ENCODE measurements at regions not wholly inside any gene's neighbourhood (a gene's known extent, or its start where the extent isn't known, plus 50 kb on each side); places are given as distances from the start of the nearest gene placed in this dataset.
A peak's percentile ranks its signal among the peaks of the same experiment; 100 is the strongest.

DNA sequence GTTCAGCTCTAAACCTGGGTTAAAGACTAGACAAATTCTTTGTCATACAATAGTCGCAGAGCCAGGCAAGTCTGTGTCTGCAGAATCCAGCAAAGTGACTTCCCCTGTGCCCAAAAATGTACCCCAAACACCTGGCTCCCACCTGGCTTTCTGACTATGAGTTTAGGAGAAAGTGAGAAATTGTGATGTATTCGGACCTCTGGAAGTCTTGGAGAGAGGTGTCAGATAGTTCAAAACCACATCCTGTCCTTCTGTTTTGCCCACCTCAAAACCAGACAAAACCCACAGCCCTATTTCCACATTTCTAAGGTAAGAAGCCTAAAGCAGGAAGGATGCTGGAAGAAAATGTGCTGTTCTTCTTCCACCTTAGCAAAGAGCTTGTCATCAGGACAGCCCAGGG, 63.8 kb upstream of the CLMP start:
- no peak for DNase-seq (ENCODE audit: low read depth in 2 of 2, low spot score in 1 of 2)

DNA sequence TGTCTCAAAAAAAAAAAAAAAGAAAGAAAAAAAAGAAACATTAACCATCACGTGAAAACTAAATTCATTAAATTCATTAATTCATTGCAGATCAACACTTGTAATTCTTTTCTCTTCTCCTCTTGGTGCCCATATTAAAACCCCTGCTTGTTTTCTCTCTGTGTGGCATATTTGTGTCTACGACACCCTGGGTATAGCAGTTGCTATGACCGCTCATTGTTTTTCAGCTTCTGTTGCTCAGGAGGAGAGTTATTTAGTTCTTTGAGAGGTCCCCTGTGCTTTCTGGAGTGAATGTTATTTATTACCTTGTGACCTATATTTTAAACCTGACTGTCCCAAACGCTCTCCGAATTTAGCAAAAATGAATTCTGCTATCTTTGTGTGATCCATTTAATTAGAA, 62.3 kb upstream of the CLMP start:
- DNase-seq (ENCODE audit: low read depth in 2 of 2, low spot score in 1 of 2), result no peak

DNA sequence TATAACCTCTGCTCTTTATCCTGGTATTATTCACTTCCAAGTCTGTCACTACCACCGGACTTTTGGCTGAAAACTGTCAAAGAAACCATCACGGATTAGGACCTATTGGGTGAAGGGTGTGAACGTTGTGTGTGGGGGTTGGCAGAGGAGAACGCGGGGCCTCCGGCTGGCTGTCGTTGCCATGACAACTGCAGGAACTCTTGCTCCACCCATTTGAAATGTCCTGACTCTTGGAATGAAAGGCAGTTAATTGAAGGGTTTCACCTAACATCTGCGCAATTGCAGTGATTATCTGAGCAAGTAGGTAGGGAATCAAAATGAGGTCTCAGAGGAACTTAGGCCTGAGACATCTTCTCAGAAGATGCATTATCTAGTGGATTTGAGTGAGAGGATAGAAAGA, 60.9 kb upstream of the CLMP start:
- no peak for DNase-seq (ENCODE audit: low read depth in 2 of 2, low spot score in 1 of 2)

DNA sequence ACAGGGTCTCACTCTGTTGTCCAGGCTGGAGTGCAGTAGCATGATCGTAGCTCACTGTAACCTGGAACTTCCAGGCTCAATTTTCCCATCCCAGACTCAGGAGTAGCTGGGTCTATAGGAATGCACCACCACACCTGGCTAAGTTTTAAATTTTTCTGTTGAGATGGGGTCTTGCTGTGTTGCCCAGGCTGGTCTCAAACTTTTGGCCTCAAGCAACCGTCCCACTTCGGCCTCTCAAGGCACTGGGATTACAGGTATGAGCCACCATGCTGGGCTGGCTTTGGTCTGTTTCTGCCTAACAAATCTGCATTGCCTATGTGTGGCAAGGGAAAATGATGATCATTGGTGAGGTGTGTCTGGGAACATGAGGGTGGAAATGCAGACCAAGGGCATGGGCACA, 59.3 kb upstream of the CLMP start:
- DNase-seq (ENCODE audit: low read depth in 2 of 2, low spot score in 1 of 2), result no peak

DNA sequence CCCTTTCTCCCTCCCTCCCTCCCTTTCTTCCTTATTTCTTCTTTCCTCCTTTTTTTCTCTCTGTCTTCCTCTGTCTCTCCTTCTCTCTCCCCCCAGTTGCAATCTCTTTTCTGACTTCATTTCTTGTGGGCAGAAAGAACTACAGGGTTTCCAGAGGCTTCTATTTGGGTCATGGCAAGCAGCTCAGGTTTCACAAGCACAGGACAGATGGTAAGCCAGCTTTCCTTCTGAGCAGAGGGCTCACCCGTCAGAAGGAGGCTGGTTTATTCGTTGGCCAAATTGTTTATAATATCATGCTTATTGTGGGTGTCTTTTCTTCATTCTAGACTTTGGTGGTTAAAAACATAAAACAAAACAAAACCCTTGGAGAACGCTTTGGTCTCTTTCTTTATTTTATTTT, 58.9 kb upstream of the CLMP start:
- DNase-seq (ENCODE audit: low read depth in 2 of 2, low spot score in 1 of 2), result no peak

DNA sequence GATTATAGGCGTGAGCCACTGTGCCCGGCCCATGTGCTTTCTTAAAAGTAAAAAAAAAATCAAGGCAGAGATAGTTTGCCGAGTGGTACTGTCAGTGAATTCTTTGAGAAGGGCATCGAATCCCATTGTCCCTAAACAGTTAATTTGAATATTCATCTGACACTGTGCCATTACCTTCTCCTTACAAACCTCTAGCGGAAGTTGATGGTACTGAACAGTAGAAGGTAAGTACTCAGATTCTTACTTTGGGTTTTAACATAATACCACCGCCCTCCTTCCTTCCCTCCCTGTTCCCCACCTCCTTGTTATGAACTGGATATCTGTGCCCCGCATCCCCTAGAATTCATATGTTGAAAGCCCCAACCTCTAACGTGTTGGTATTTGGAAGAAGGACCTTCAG, 58.2 kb upstream of the CLMP start:
- DNase-seq (ENCODE audit: low read depth in 2 of 2, low spot score in 1 of 2), result no peak

DNA sequence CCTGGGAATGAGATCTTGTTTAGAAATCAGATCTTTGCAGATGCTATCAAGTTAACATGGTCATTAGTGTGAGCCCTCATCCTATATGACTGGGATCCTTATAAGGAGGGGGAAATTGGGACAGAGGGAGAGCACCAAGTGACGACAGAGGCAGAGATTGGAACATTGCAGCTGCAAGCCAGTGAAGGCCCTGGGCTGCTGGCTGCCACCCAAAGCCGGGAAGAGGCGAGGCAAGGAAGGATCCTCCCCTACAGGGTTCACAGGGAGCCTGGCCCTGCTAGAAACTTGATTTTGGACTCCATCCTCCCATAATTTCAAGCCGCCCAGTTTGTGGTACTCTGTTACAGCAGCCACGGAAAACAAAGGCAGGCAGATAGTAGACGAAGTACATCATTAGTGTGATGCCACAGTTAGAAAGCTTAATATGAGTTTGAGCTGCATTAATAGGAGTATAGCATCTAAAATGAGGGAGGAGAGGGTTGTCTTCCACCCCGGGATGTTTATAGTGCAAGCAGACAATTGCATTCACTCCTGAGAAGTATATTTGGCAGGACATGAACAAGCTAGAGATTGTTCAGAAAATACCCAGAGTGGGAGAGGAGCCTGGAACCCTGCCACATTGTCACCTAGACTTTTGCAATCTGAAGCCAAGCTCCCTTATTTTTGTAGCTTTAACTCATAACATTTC, 56.8 kb upstream of the CLMP start:
- no peak for DNase-seq (ENCODE audit: low read depth in 2 of 2, low spot score in 1 of 2)

DNA sequence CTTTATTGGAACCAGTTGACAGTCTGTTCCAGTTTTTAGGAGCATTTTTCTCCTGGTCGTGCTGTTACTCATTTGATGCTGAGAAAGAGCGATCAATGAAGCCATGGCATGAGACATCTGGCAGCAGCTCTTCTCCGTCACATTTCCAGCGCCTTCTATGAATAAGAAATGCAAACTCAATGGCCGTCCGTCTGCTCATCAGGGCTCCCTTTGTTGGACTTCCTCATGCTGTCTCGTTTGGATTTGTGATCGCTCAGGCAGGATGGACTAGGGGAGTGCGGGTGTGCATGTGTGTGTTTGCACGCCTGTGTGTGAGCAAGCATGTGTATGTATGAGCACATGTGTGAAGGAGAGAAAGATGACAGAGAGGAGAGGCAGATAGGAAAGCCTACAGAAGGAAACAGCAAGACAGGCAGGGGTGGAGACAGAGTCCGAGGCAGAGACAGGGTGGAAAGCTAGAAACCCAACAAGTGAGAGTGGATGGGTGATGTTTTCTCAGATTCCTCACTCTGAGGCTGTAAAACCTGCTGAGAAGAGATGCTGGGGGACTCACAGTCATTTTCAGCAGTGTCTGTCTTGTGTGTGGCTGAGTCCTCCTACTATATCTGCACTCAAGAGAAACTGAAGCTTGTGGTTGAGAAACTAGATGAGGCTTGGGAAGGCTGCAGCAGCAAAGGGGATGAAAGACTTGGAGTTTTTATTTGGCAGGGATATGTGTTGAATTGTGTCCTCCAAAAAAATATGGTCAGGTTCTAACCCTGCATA, 56.0 kb upstream of the CLMP start:
- no peak for DNase-seq (ENCODE audit: low read depth in 2 of 2, low spot score in 1 of 2)

DNA sequence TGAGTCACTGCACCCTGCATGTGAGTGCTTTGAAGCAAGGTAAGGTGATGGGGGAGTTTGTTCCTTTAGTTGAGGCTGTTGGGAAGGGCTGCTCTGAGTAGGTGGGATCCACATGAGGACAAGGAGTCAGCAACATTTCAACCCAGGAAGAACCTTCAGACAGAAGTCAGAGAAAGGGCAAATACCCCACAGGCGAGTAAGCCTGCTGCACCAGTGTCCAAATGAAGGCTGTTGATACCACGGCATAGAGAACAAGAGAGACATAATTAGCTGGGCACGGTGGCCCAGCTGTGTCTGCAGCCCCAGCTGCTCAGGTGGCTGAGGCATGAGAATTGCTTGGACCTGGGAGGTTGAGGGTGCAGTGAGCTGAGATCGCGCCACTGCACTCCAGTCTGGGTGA, 54.3 kb upstream of the CLMP start:
- DNase-seq (ENCODE audit: low read depth in 2 of 2, low spot score in 1 of 2), result no peak

DNA sequence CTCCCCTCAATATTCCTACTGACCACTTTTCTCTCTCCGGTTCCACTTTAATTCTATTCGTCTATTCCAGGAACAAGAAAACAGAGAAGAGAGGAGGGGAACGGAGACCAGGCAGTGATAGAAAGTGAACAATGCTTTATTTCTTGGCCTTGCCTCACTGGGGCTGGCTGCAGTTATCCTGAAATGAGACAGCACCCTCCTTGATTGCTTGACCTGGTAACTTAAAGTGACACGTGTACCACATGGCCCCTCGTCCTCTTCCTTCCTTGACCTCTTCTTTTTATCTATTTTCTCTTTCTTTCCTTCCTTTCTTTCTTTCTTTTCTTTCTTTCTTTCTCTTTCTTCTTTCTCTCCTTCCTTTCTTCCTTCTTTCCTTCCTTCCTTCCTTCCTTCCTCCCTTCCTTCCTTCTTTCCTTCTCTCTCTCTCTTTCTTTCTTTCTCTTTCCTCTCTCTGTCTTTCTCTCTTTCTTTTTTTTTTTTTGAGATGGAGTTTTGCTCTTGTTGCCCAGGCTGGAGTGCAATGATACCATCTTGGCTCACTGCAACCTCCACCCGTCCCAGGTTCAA, 52.8 kb upstream of the CLMP start:
- DNase-seq (ENCODE audit: low read depth in 2 of 2, low spot score in 1 of 2), result no peak

DNA sequence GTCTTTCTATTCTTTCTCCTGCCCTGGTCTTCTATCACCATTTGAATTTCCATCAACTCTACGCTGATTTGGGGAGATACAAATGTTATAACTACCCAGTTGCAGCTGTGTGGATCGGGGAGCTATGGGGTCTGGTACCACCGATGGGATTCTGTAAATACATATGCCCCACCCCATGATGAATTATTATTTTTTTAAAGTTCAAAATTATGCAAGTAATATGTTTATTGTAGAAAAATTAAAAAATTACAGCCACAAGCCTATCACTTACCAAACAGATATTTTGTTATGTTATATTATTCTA, 52.4 kb upstream of the CLMP start:
- DNase-seq (ENCODE audit: low read depth in 2 of 2, low spot score in 1 of 2), result no peak

DNA sequence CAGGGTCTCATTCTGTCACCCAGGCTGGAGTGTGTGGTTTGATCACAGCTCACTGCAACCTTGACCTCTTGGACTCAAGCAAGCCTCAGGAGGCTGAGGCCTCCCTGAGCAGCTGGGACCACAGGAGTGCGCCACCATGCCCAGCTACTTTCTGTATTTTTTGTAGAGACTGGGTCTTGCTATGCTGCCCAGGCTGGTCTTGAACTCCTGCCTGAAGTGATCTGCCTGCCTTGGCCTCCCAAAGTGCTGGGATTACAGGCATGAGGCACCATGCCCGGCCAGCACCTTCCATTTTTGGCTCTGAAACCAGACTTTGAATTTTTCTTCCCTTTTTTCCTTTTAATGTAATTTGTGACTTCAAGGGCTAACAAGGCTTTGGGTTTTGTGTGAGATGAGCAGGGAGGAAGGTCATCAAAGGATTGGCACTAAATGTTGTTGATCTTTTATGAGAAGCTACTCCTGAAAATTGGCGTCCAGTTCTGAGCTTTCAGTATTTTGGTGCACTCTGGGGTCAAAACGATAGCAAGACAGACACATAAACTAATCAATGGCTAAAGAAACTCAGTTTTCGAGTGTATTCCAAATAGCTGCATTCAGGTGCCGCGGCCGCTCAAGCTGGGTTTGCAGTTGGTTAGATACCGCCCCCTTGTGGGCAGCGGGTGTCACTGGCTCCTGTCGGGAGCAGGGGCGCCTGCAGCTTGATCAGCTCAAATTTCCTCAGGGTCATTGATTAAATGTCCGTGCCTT, 51.9 kb upstream of the CLMP start:
- DNase-seq (ENCODE audit: low read depth in 2 of 2, low spot score in 1 of 2), result peak; percentile 54 to 65

DNA sequence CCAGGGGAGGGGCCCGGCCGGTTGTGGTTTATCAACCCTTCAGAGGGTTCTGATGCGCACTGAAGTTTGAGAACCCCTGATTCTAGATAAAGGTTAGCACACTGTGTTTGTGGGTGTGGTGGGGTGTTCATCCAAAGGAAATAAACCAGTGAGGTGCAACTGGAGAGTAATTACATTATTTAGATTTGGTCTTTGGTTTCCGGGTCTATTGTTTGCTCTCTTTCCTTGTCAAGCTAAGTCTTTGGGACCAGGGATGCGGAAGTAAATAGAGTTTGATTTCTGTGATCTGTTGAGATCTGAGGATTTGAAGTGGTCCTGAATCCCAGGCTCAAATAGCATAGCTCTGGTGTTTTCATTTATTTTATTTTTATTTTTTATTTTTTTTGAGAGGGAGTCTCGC, 50.5 kb upstream of the CLMP start:
- DNase-seq (ENCODE audit: low read depth in 2 of 2, low spot score in 1 of 2), result no peak

Data from stimulated activated CD8-positive, alpha-beta memory T cell treated with anti-CD3 and anti-CD28 coated beads, Interleukin-4, amount 100 ng/mL, for 4 hours (primary cell).